Dendritic cell treated with granulocyte-macrophage colony-stimulating factor and Interleukin-4, amounts not matched to agents 40 ng/mL and 50 ng/mL, for 4 days (primary cell): ENCODE measurements at regions not wholly inside any gene's neighbourhood (a gene's known extent, or its start where the extent isn't known, plus 50 kb on each side); places are given as distances from the start of the nearest gene placed in this dataset.
"Not testable (repeated sequence)": the region's sequence is repeated elsewhere in the genome, so short reads cannot be mapped to it uniquely, and the experiment has no call there.

Experiments used
- H3K27ac Mint-ChIP-seq: one replicate; pipeline ENCODE4 v1.8.0; 2022; ENCODE audit warnings: mild to moderate bottlenecking, mixed read lengths
- H3K27me3 Mint-ChIP-seq: one replicate; pipeline ENCODE4 v1.8.0; 2022; ENCODE audit warnings: mild to moderate bottlenecking, mixed read lengths
- H3K36me3 Mint-ChIP-seq: one replicate; pipeline ENCODE4 v1.8.0; 2022; ENCODE audit warnings: low read depth, mixed read lengths
- H3K4me1 Mint-ChIP-seq: one replicate; pipeline ENCODE4 v1.8.0; 2022; ENCODE audit warnings: low read depth, mixed read lengths
- H3K4me3 Mint-ChIP-seq: one replicate; pipeline ENCODE4 v1.8.0; 2022; ENCODE audit warnings: mild to moderate bottlenecking, moderate library complexity, mixed read lengths
- H3K9me3 Mint-ChIP-seq: one replicate; pipeline ENCODE4 v1.8.0; 2022; ENCODE audit warnings: mixed read lengths
- intact Hi-C: fragments of 100-400 bp; cut with micrococcal nuclease; formaldehyde crosslinking; loops from one replicate; pipeline ENCODE4 v1.15.0; 2022

DNA sequence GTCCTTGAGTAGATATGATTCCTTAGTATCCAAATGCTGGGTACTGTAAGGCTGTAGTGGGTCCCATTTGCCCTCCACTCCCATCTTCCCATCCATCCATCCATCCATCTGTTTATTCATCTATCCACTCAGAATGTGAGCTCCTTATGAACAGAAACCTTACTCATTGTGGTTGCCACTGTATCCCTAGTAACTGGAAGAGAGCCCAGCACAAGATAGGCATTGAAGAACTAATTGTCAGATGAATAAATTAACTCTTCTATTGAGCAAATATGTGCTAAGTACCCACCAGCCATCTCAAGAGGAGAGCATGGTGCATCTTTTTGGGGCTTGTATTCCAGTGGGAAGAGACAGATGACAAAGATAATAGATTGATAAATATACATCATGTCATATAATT lies 86.4 kb upstream of the SEZ6L start:
- Mint-ChIP-seq H3K4me1 (no peaks in the 10 kb centered on the region), H3K4me3 (no peak overlapping the region), H3K27me3 (peaks cover 2% of the 10 kb centered on the region), H3K36me3 (no peaks in the 10 kb centered on the region), H3K9me3 (no peaks in the 10 kb centered on the region), H3K27ac (no peak overlapping the region)
- intact Hi-C loops = loop anchor here (5.0 kb wide), 1 partner anchor 249 kb away; no protein-coding TSS in a partner anchor

DNA sequence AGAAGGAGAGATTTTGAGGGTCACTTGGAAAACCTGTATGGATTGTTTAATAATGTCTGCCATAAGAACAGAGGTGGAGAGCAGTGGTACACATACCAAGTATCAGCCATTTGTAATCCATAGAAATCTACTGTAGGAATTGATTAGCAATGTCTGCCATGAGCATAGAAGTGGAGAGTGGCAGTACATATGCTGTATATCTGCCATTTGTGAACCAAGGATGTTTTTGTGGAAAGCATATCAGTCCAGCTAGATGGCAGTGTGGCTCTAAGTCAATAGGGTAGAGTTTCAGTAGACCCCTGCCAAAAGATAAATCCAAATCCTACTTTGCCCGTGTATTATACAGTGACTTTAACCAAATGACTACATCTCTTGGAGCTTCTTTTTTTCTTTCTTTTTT lies 82.9 kb upstream of the SEZ6L start:
- intact Hi-C loops = no loop called here
- Mint-ChIP-seq H3K27me3 (peaks cover 12% of the 10 kb centered on the region), H3K27ac (no peak overlapping the region), H3K36me3 (no peaks in the 10 kb centered on the region), H3K9me3 (no peaks in the 10 kb centered on the region), H3K4me3 (no peak overlapping the region), H3K4me1 (no peaks in the 10 kb centered on the region)

DNA sequence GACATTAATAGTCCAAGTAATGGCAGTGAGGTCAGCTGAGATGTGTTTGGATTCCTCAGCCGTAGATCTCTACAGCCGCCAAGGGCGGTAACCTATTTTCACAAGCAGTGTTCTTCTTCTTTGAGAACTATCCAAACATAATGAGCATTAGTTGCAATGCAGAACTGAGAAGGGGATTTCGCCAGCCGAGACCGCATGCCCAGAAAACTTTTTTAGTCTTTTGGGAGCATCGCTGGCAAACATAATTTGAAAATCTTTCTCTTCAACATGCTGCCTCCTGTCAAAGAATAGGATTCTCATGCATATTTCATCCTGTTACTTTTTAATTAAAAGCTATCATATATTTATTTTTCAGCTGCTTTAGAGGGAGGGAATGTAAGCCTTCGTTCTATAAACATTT lies 81.4 kb upstream of the SEZ6L start:
- Mint-ChIP-seq H3K36me3 (no peaks in the 10 kb centered on the region), H3K9me3 (no peaks in the 10 kb centered on the region), H3K4me3 (no peak overlapping the region), H3K27ac (no peak overlapping the region), H3K4me1 (no peaks in the 10 kb centered on the region), H3K27me3 (peaks cover 18% of the 10 kb centered on the region)
- intact Hi-C loops = no loop called here

DNA sequence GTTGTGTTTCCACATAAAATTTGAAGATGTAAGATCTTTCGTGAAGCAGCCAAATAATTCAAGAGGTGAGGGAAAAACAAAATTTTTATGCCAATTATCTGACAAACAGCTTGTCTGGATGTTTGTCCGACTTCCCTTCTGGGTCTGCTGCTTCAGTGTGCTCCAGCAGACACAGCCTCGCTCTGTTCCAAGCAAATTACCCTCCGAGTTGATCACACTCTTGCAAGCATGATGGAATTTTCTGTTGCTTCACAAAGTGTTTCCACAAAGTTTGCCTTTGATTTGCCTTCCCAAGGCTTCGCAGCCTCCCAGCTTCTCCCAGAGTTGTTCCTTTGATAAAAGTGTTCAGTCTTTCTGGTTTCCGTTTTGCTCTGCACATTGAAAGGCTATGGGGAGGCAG lies 78.4 kb upstream of the SEZ6L start:
- Mint-ChIP-seq H3K27me3 (peaks cover 18% of the 10 kb centered on the region), H3K27ac (no peak overlapping the region), H3K4me3 (no peak overlapping the region), H3K4me1 (peaks cover 7% of the 10 kb centered on the region), H3K36me3 (no peaks in the 10 kb centered on the region), H3K9me3 (peaks cover 7% of the 10 kb centered on the region)
- intact Hi-C loops = no loop called here

DNA sequence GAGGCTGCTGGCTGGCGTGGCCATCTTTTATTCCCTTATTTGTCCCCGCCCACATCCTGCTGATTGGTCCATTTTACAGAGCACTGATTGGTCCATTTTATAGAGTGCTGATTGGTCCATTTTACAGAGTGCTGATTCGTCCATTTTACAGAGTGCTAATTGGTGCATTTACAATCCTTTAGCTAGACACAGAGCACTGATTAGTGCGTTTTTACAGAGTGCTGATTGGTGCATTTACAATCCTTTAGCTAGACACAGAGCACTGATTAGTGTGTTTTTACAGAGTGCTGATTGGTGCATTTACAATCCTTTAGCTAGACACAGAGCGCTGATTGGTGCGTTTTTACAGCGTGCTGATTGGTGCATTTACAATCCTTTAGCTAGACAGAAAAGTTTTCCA lies 74.8 kb upstream of the SEZ6L start:
- H3K27ac Mint-ChIP-seq, intact Hi-C loops, H3K9me3 Mint-ChIP-seq, H3K4me3 Mint-ChIP-seq, H3K36me3 Mint-ChIP-seq: not testable (repeated sequence)
- H3K4me1 Mint-ChIP-seq = peaks cover 11% of the 10 kb centered on the region
- peaks cover 16% of the 10 kb centered on the region for H3K27me3 Mint-ChIP-seq

DNA sequence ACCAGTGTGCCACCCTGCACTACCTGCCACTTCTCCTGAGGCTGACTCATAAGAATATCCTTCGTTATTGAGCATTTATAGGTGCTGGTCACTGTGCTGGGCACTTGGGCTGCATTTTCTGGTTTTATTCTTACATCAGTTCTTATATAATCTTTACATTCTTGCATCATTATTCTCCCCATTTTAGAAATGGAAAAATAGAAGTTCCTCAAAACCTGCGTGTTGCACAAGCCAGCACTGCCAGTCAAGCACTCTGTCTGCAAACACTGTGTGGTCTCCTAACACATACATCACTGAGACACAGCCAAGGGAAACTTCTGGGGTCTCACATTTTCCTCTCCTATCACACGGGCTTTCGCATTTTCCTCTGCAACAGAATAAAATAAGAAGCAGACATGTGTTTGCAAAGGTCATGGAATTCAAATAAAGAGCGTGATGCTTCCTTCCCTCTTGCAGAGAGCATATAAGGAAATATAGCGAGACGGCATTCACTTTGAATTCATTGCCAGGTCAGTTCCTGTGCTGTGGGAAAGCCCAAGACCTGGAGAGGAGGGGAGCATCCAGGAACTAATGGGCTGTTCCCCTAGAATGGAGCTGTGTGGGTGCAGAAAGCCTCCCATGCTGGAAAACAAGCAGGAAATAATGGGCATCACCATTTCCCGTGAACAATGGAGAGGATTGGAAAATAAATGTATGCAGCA lies 73.9 kb upstream of the SEZ6L start:
- Mint-ChIP-seq H3K27ac (no peak overlapping the region), H3K4me1 (peaks cover 11% of the 10 kb centered on the region), H3K4me3 (no peak overlapping the region), H3K36me3 (no peaks in the 10 kb centered on the region), H3K9me3 (peaks cover 7% of the 10 kb centered on the region), H3K27me3 (peaks cover 18% of the 10 kb centered on the region)
- intact Hi-C loops = no loop called here

DNA sequence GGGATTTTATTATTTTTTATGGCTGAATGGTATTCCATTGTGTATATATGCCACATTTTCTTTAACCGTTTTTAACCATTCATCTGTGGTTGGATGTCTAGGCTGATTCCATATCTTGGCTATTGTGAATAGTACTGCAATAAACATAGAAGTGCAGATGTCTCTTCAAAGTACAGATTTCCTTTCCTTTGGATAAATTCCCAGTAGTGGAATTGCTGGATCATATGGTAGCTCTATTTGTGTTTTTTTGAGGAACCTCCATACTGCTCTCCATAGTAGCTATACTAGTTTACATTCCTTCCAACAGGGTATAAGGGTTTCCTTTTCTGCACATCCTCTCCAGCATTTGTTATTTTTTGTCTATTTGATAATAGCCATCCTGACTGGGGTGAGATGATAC lies 71.9 kb upstream of the SEZ6L start:
- Mint-ChIP-seq H3K4me3 (no peak overlapping the region), H3K27ac (no peak overlapping the region), H3K27me3 (peaks cover 12% of the 10 kb centered on the region), H3K4me1 (peaks cover 11% of the 10 kb centered on the region), H3K36me3 (no peaks in the 10 kb centered on the region), H3K9me3 (peaks cover 7% of the 10 kb centered on the region)
- intact Hi-C loops = no loop called here

DNA sequence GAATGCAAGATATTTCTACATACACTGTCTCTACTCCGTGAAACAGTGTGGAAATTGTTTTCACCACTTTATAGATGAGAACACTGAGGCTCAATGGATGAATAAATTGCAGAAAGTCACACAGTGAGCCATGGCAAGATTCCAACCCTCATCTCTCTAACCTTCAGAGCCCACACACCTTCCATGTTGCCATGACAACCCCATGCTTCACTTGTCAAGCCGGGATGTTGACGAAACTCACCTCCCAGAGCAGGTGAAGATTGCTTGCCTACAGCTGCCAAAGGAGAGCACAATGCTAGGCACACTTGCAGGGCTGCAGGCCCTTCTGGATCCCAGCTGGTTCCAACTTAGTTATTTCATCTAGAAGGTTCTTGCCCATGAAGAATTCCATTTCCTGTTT lies 71.4 kb upstream of the SEZ6L start:
- peaks cover 9% of the 10 kb centered on the region for H3K27me3 Mint-ChIP-seq
- no peak overlapping the region for H3K27ac Mint-ChIP-seq
- H3K36me3 Mint-ChIP-seq = no peaks in the 10 kb centered on the region
- intact Hi-C loops = no loop called here
- peaks cover 7% of the 10 kb centered on the region for H3K9me3 Mint-ChIP-seq
- peaks cover 11% of the 10 kb centered on the region for H3K4me1 Mint-ChIP-seq
- H3K4me3 Mint-ChIP-seq = no peak overlapping the region

DNA sequence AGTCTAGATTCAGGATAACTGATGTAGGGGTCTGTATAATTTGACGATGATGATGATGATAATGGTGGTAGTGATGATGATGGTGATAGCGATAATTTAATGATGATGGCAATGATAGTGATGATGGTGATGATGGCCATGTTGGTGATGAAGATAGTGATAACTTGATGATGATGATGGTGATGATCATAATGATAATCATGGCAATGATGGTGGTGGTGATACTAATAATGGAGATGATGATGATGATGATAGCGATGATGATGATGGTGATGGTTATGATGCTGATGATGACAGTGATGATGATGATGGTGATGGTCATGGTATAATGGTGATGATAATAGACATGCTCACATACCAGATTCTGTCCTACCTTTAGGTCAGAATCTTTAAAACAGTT lies 66.2 kb upstream of the SEZ6L start:
- Mint-ChIP-seq H3K4me1 (no peaks in the 10 kb centered on the region), H3K36me3 (no peaks in the 10 kb centered on the region), H3K27ac (no peak overlapping the region), H3K27me3 (peaks cover 10% of the 10 kb centered on the region), H3K4me3 (no peak overlapping the region), H3K9me3 (no peaks in the 10 kb centered on the region)
- intact Hi-C loops = no loop called here

DNA sequence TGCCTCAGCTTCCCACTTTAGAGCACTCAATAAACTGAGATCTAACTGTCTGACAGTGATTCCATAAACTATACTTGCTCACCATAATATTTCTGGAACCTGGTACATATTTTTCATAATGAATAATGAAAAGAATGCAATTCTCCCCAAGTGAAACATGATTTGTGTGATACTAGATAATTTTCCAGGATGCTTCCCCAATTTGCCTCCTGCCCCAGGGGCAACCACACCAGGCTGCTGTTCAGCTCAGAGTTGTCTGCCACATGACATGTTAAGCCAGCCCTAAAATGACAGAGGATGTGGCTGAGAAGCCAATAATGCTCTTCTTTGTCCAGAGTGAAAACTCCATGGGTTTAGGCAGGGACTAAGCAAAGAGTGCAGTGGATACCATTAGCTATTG lies 62.9 kb upstream of the SEZ6L start:
- Mint-ChIP-seq H3K4me1 (no peaks in the 10 kb centered on the region), H3K27me3 (peaks cover 9% of the 10 kb centered on the region), H3K36me3 (no peaks in the 10 kb centered on the region), H3K4me3 (no peak overlapping the region), H3K9me3 (no peaks in the 10 kb centered on the region), H3K27ac (no peak overlapping the region)
- intact Hi-C loops = no loop called here

DNA sequence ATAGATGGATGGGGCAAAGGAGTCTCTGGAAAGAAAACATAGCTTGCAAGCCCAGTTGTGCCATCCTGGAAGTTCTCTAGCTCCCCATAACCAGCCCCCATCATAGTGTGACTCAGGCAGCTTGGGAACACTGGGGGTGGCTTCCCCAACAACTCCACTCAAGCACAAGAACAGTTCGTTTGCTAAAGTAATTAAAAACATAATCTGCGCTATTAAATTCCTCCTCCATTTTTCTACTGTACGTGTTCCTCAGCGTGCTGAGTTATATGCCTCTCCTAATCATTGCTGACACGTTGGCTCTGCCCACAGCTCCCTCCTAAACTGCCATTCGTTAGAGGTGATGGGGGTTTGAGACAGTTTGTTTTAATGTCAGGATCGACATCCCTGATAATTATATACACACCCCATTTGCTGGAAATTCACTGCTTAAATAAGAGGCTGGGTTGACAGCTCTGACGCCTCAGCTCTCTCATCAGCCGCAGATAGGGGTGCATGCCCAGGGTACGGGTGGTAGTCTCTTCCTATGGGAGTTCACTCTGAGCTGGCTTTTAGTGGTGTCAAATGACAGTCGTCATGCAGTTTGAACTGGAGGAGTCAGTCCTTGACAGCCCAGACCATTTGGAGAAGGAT lies 59.5 kb upstream of the SEZ6L start:
- H3K4me3 Mint-ChIP-seq = no peak overlapping the region
- intact Hi-C loops = no loop called here
- no peak overlapping the region for H3K27ac Mint-ChIP-seq

DNA sequence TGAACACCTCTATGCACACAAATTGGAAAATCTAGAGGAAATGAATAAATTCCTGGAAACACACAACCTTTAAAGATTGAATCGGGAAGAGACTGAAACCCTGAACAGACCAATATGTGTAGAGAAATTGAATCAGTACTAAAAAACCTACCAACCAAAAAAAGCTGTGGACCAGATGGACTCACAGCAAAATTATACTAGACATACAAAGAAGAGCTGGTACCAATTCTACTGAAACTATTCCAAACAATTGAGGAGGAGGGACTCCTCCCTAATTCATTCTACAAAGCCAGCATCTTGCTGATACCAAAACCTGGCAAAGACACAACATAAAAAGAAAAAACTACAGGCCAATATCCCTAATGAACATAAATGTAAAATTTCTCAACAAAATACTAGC lies 54.4 kb upstream of the SEZ6L start:
- Mint-ChIP-seq H3K27ac (no peak overlapping the region), H3K9me3 (no peaks in the 10 kb centered on the region), H3K4me1 (no peaks in the 10 kb centered on the region), H3K27me3 (peaks cover 17% of the 10 kb centered on the region), H3K4me3 (no peak overlapping the region), H3K36me3 (no peaks in the 10 kb centered on the region)
- intact Hi-C loops = no loop called here

More for the DNA sequence above, 59.5 kb upstream of the SEZ6L start:
- H3K9me3 Mint-ChIP-seq = no peaks in the 10 kb centered on the region
- peaks cover 13% of the 10 kb centered on the region for H3K27me3 Mint-ChIP-seq
- no peaks in the 10 kb centered on the region for H3K36me3 Mint-ChIP-seq
- H3K4me1 Mint-ChIP-seq = no peaks in the 10 kb centered on the region

DNA sequence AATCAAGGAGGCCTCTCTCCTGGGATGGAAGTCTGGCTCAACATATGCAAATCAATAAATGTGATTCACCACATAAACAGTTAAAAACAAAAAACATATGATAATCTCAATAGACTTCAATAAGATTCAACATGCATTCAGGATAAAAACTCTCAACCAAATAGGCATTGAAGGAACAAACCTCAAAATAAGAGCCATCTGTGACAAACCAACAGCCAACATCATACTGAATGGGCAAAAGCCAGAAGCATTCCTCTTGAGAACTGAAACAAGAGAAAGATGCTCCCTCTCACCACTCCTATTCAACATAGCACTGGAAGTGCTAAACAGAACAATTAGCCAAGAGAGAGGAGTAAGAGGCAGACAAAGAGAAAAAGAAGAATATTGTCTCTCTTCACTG lies 54.0 kb upstream of the SEZ6L start:
- peaks cover 22% of the 10 kb centered on the region for H3K27me3 Mint-ChIP-seq
- no peak overlapping the region for H3K27ac Mint-ChIP-seq
- intact Hi-C loops = no loop called here
- H3K9me3 Mint-ChIP-seq = no peaks in the 10 kb centered on the region
- no peaks in the 10 kb centered on the region for H3K36me3 Mint-ChIP-seq
- no peak overlapping the region for H3K4me3 Mint-ChIP-seq
- no peaks in the 10 kb centered on the region for H3K4me1 Mint-ChIP-seq
